Neural progenitor cell (in vitro differentiated cells): ENCODE measurements at regions not wholly inside any gene's neighbourhood (a gene's known extent, or its start where the extent isn't known, plus 50 kb on each side); places are given as distances from the start of the nearest gene placed in this dataset.

Experiments
- DNase-seq: peaks from one replicate; pipeline ENCODE4 v3.0.0-alpha.2; 2016; ENCODE audit warnings: low spot score
- H2AFZ ChIP-seq: fragments of 200-600 bp; sonication (generic); replicated peaks from 2 replicates; pipeline ENCODE4 v1.6.1; 2016; ENCODE audit warnings: antibody characterized with exemption
- H3F3A ChIP-seq: fragments of 200-600 bp; sonication (generic); 2 replicates; pipeline ENCODE4 v1.6.1; 2016; ENCODE audit warnings: antibody characterized with exemption, low read depth
- H3K27ac ChIP-seq: fragments of 200-600 bp; sonication (generic); 2 replicates; pipeline ENCODE4 v1.5.1; 2016; ENCODE audit warnings: mild to moderate bottlenecking
- H3K27me3 ChIP-seq: fragments of 200-600 bp; sonication (generic); 2 replicates; pipeline ENCODE4 v1.6.1; 2016; ENCODE audit warnings: mild to moderate bottlenecking, moderate library complexity
- H3K36me3 ChIP-seq: fragments of 200-600 bp; sonication (generic); 2 replicates; pipeline ENCODE4 v1.5.1; 2016
- H3K4me1 ChIP-seq: fragments of 200-600 bp; sonication (generic); 2 replicates; pipeline ENCODE4 v1.6.1; 2016; ENCODE audit warnings: mixed run types
- H3K4me2 ChIP-seq: fragments of 200-600 bp; sonication (generic); 2 replicates; pipeline ENCODE4 v1.6.1; 2016
- H3K4me3 ChIP-seq: fragments of 200-600 bp; sonication (generic); 2 replicates; pipeline ENCODE4 v1.5.1; 2016
- H3K79me2 ChIP-seq: fragments of 200-600 bp; sonication (generic); 2 replicates; pipeline ENCODE4 v1.6.1; 2016; ENCODE audit warnings: low read depth
- H3K9ac ChIP-seq: fragments of 200-600 bp; sonication (generic); 2 replicates; pipeline ENCODE4 v1.6.1; 2016
- H3K9me3 ChIP-seq: fragments of 200-600 bp; sonication (generic); 2 replicates; pipeline ENCODE4 v1.5.1; 2016; ENCODE audit warnings: low read depth
- H4K20me1 ChIP-seq: fragments of 200-600 bp; sonication (generic); 2 replicates; pipeline ENCODE4 v1.6.1; 2016; ENCODE audit warnings: low read depth
- H3K27ac Mint-ChIP-seq: 3 replicates; pipeline ENCODE4 v1.8.0; 2021; ENCODE audit warnings: mixed read lengths
- H3K27me3 Mint-ChIP-seq: 2 replicates; pipeline ENCODE4 v1.8.0; 2022; ENCODE audit warnings: low read depth, mild to moderate bottlenecking, inconsistent platforms, moderate library complexity, mixed read lengths; ENCODE audit not compliant: insufficient read depth
- H3K36me3 Mint-ChIP-seq: 3 replicates; pipeline ENCODE4 v1.8.0; 2021; ENCODE audit warnings: mixed read lengths
- H3K4me1 Mint-ChIP-seq: 3 replicates; pipeline ENCODE4 v1.8.0; 2021; ENCODE audit warnings: mixed read lengths
- H3K4me3 Mint-ChIP-seq: 3 replicates; pipeline ENCODE4 v1.8.0; 2021; ENCODE audit warnings: mild to moderate bottlenecking, moderate library complexity, mixed read lengths
- H3K9me3 Mint-ChIP-seq: 3 replicates; pipeline ENCODE4 v1.8.0; 2020; ENCODE audit warnings: mixed read lengths
- CTCF ChIP-seq: fragments of 200-600 bp; sonication (generic); IDR thresholded peaks from 2 replicates; pipeline ENCODE4 v1.5.1; 2017; ENCODE audit warnings: antibody characterized with exemption, mild to moderate bottlenecking
- EZH2 ChIP-seq: fragments of 200-600 bp; sonication (generic); IDR thresholded peaks from 2 replicates; pipeline ENCODE4 v1.6.1; 2017; ENCODE audit warnings: antibody characterized with exemption, mild to moderate bottlenecking, moderate library complexity
- EZH2phosphoT487 ChIP-seq: fragments of 200-600 bp; sonication (generic); IDR thresholded peaks from 2 replicates; pipeline ENCODE4 v1.6.1; 2017; ENCODE audit warnings: antibody characterized with exemption

- H3K4me3 Mint-ChIP-seq = no peak overlapping the region
- DNase-seq = no peak
- no peaks in the 10 kb centered on the region for H4K20me1 ChIP-seq
- H3K9me3 Mint-ChIP-seq = no peaks in the 10 kb centered on the region
- H3K9me3 ChIP-seq = no peaks in the 10 kb centered on the region
- no peaks in the 10 kb centered on the region for H3K4me1 Mint-ChIP-seq
- no peaks in the 10 kb centered on the region for H3K36me3 ChIP-seq
- no peaks in the 10 kb centered on the region for H3K79me2 ChIP-seq
- no peaks in the 10 kb centered on the region for H3K4me1 ChIP-seq
- no peaks in the 10 kb centered on the region for H3K27me3 Mint-ChIP-seq
- no peak overlapping the region for H2AFZ ChIP-seq
- no peak overlapping the region for H3K27ac ChIP-seq
- H3K9ac ChIP-seq = no peak overlapping the region
- no peak overlapping the region for H3K27ac Mint-ChIP-seq
- TF ChIP-seq EZH2 (no peak), CTCF (no peak), EZH2phosphoT487 (no peak)
- no peaks in the 10 kb centered on the region for H3K36me3 Mint-ChIP-seq
- H3K4me2 ChIP-seq = no peak overlapping the region
- H3F3A ChIP-seq = no peaks in the 10 kb centered on the region
- H3K27me3 ChIP-seq = no peaks in the 10 kb centered on the region
- H3K4me3 ChIP-seq = no peak overlapping the region
Measured at GRCh38 chr2:146278881-146279280, 1565.9 kb upstream of the ACVR2A start.

- Mint-ChIP-seq H3K4me3 (no peak overlapping the region), H3K36me3 (no peaks in the 10 kb centered on the region), H3K4me1 (no peaks in the 10 kb centered on the region), H3K9me3 (no peaks in the 10 kb centered on the region), H3K27me3 (no peaks in the 10 kb centered on the region), H3K27ac (no peak overlapping the region)
- no peak overlapping the region for H3K4me3 ChIP-seq
- no peaks in the 10 kb centered on the region for H4K20me1 ChIP-seq
- no peaks in the 10 kb centered on the region for H3K27me3 ChIP-seq
- H3K9ac ChIP-seq = no peak overlapping the region
- no peaks in the 10 kb centered on the region for H3K4me1 ChIP-seq
- no peak for DNase-seq
- no peak overlapping the region for H2AFZ ChIP-seq
- H3K9me3 ChIP-seq = no peaks in the 10 kb centered on the region
- no peak overlapping the region for H3K27ac ChIP-seq
- no peaks in the 10 kb centered on the region for H3K36me3 ChIP-seq
- no peak for TF ChIP-seq EZH2phosphoT487
- TF ChIP-seq CTCF = no peak
- TF ChIP-seq EZH2 = no peak
- no peak overlapping the region for H3K4me2 ChIP-seq
- no peaks in the 10 kb centered on the region for H3K79me2 ChIP-seq
- no peaks in the 10 kb centered on the region for H3F3A ChIP-seq
Measured at GRCh38 chr2:146271131-146271831, 1573.5 kb upstream of the ACVR2A start.

- Histone ChIP-seq H3K27ac (no peak overlapping the region), H2AFZ (no peak overlapping the region), H3K4me3 (no peak overlapping the region), H4K20me1 (no peaks in the 10 kb centered on the region), H3K9me3 (no peaks in the 10 kb centered on the region), H3K9ac (no peak overlapping the region), H3K36me3 (no peaks in the 10 kb centered on the region), H3F3A (no peaks in the 10 kb centered on the region), H3K79me2 (no peaks in the 10 kb centered on the region), H3K27me3 (no peaks in the 10 kb centered on the region), H3K4me1 (no peaks in the 10 kb centered on the region), H3K4me2 (no peak overlapping the region)
- Mint-ChIP-seq H3K27ac (no peak overlapping the region), H3K4me1 (no peaks in the 10 kb centered on the region), H3K9me3 (no peaks in the 10 kb centered on the region), H3K4me3 (no peak overlapping the region), H3K36me3 (no peaks in the 10 kb centered on the region), H3K27me3 (no peaks in the 10 kb centered on the region)
- no peak for DNase-seq
- TF ChIP-seq EZH2 (no peak), CTCF (no peak), EZH2phosphoT487 (no peak)
Measured at GRCh38 chr2:146270618-146271017, 1574.2 kb upstream of the ACVR2A start.
